Karpas-422 (cell line): ENCODE measurements at regions not wholly inside any gene's neighbourhood (a gene's known extent, or its start where the extent isn't known, plus 50 kb on each side); places are given as distances from the start of the nearest gene placed in this dataset.

Source experiments
- DNase-seq: peaks from one replicate; pipeline ENCODE4 v3.0.0-alpha.2; 2015
- H2AFZ ChIP-seq: fragments of 200-600 bp; sonication (generic); 2 replicates; pipeline ENCODE4 v1.6.1; 2014; ENCODE audit warnings: antibody characterized with exemption, low read length, mixed read lengths
- H3K27ac ChIP-seq: fragments of 200-600 bp; sonication (generic); 2 replicates; pipeline ENCODE4 v1.5.1; 2014; ENCODE audit warnings: mild to moderate bottlenecking, low read length, moderate library complexity
- H3K27me3 ChIP-seq: fragments of 200-600 bp; sonication (generic); 2 replicates; pipeline ENCODE4 v1.6.1; 2014; ENCODE audit warnings: low read length, mixed read lengths
- H3K36me3 ChIP-seq: fragments of 200-600 bp; sonication (generic); 2 replicates; pipeline ENCODE4 v1.6.1; 2014; ENCODE audit warnings: low read length, mixed read lengths; ENCODE audit not compliant: insufficient read depth
- H3K4me1 ChIP-seq: fragments of 200-600 bp; sonication (generic); 2 replicates; pipeline ENCODE4 v1.6.1; 2014; ENCODE audit warnings: mild to moderate bottlenecking, low read length, mixed read lengths
- H3K4me2 ChIP-seq: fragments of 200-600 bp; sonication (generic); 2 replicates; pipeline ENCODE4 v1.6.1; 2014; ENCODE audit warnings: low read length, low read depth, mild to moderate bottlenecking; ENCODE audit not compliant: poor library complexity, severe bottlenecking
- H3K4me3 ChIP-seq: fragments of 200-600 bp; sonication (generic); 2 replicates; pipeline ENCODE4 v1.5.1; 2014; ENCODE audit warnings: mild to moderate bottlenecking, antibody characterized with exemption, low read length, mixed read lengths
- H3K79me2 ChIP-seq: fragments of 200-600 bp; sonication (generic); 2 replicates; pipeline ENCODE4 v1.6.1; 2014; ENCODE audit warnings: mild to moderate bottlenecking, low read length, mixed read lengths
- H3K9ac ChIP-seq: fragments of 200-600 bp; sonication (generic); 2 replicates; pipeline ENCODE4 v1.6.0; 2014; ENCODE audit warnings: low read length
- H3K9me2 ChIP-seq: fragments of 200-600 bp; sonication (generic), shearing (Covaris generic); replicated peaks from 2 replicates; pipeline ENCODE4 v1.6.0; 2014; ENCODE audit warnings: mild to moderate bottlenecking, low read length, moderate library complexity; ENCODE audit not compliant: insufficient read depth
- H3K9me3 ChIP-seq: fragments of 300-700, 200-600 bp; sonication (generic); 2 replicates; pipeline ENCODE4 v1.6.1; 2014; ENCODE audit warnings: low read length, mixed read lengths
- H4K20me1 ChIP-seq: fragments of 200-600 bp; sonication (generic); 2 replicates; pipeline ENCODE4 v1.6.1; 2014; ENCODE audit warnings: mild to moderate bottlenecking, antibody characterized with exemption, low read length, low read depth; ENCODE audit not compliant: insufficient read depth

DNA sequence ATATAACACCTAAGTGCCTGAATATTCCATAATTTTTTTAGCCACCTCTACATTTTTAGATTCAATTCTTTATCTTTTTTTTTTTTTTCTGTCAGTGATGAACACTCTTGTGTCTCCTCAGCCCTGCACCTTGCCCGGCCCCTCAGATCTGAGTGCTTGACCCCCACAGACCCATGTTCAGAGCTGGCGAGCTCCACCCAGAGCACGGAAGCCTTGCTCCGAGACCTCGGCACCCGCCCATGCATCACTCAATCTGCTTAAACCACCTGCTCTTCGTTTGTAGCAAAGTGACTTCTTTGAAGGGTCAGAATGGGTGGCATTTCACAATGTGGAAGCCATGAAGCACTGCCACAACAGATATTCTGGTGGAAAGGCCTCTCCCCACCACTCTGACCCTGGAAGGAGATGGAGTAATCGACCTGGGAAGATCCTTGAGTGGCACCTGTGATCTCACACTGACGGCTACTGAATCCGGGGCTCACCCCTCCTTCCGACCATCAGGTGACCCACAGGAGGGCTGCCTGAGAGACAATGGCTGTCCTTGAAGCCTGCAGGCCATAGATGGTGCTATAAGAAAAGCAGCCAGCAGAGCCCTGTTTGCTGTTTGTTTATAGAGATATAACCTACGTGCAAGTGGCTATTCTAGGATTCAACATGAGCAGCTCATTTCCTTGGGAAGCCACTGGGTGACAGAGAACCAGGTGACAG, 261.1 kb upstream of the IRX4 start:
- Histone ChIP-seq H3K27me3 (no peaks in the 10 kb centered on the region), H3K9me3 (no peaks in the 10 kb centered on the region), H3K36me3 (no peaks in the 10 kb centered on the region), H3K9me2 (no peaks in the 10 kb centered on the region), H3K27ac (no peak overlapping the region), H3K9ac (no peak overlapping the region), H3K79me2 (no peaks in the 10 kb centered on the region), H3K4me1 (no peaks in the 10 kb centered on the region), H2AFZ (no peak overlapping the region), H4K20me1 (no peaks in the 10 kb centered on the region), H3K4me3 (no peak overlapping the region), H3K4me2 (no peak overlapping the region)
- no peak for DNase-seq

DNA sequence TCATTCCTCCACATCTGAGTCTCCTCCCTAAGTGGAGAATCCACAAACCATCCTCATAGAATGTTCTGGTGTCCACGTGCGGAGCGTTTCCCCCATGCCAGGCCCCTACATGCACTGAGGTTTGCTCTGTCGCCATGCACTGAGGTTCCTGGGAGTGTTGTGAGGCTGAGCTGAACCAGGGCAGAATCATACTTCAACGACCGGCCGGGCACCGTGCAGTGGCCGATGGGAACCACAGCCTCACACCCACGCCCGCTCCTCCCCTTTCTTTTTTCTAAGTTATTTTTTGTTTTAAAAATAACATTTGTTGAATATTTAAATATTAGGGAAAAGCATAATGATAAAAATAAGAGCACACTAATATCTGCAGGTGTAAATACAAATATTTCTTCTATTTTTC, 260.4 kb upstream of the IRX4 start:
- H2AFZ ChIP-seq: no peak overlapping the region
- H3K4me1 ChIP-seq: no peaks in the 10 kb centered on the region
- H4K20me1 ChIP-seq: no peaks in the 10 kb centered on the region
- H3K9ac ChIP-seq: no peak overlapping the region
- no peak for DNase-seq
- no peaks in the 10 kb centered on the region for H3K9me3 ChIP-seq
- no peaks in the 10 kb centered on the region for H3K79me2 ChIP-seq
- no peak overlapping the region for H3K4me2 ChIP-seq
- H3K36me3 ChIP-seq: no peaks in the 10 kb centered on the region
- no peaks in the 10 kb centered on the region for H3K9me2 ChIP-seq
- no peak overlapping the region for H3K27ac ChIP-seq
- no peaks in the 10 kb centered on the region for H3K27me3 ChIP-seq
- no peak overlapping the region for H3K4me3 ChIP-seq

DNA sequence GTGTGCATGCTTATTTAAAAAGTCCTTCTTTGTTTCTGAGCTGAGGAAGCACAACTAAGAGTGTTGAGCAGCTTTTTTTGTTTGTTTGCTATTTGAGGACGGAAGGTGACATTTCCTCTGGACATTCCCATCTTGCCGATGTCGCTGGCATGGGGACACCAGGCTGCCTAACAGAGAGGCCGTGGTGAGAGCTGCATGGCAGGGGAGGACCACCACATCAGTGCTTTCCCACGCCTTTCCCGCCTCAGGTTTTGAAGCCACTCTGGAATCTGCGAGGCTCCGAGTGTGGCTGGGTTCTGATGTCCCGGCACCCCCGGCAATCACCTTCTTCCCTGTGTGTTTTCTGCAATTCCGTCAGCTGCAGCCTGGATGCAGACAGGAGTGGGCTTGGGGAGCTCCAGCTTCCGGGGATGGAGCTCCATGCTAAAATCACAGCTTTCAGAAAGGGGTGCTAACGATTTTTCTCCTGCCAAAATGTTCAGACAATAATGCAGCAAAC, 259.8 kb upstream of the IRX4 start:
- Histone ChIP-seq H3K9ac (no peak overlapping the region), H3K4me2 (no peak overlapping the region), H3K9me3 (no peaks in the 10 kb centered on the region), H3K4me3 (no peak overlapping the region), H3K27ac (no peak overlapping the region), H2AFZ (no peak overlapping the region), H3K27me3 (no peaks in the 10 kb centered on the region), H4K20me1 (no peaks in the 10 kb centered on the region), H3K36me3 (no peaks in the 10 kb centered on the region), H3K79me2 (no peaks in the 10 kb centered on the region), H3K9me2 (no peaks in the 10 kb centered on the region), H3K4me1 (no peaks in the 10 kb centered on the region)
- no peak for DNase-seq

DNA sequence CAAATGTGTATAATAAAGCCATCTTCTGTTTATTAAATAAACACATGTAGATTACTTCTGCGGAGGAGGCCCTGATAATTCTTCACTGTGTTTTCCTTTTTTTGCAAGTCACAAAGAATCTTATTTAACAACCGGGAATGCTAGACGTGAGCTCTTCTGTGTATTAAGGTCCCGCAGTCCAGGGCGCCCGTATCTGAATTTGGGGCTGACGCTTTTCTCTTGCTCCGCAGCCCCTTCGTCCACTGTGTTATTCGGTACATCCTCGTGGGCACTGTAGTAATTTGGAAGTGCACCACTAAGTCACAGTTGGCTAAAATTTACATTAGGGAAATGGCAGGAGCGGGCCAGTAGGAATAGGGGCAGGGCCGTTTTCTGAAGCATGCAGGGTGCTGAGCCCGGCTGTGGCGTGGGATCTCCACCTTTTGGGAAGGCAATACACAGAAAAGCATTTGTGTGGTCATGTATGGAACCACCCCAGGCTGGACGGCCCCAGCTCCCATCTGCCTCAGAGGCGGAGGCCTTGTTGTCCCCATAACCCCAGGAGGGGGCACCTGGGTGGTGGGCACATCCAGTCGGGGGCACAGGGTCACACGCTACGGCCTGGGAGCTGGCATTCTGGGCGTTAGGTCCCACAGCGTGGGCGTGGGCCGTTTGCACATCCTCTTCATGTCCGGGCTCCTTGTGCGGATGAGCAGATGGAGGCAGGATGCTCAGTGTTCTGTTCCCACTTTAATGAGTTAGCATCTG, 258.7 kb upstream of the IRX4 start:
- DNase-seq: no peak
- no peak overlapping the region for H3K4me2 ChIP-seq

DNA sequence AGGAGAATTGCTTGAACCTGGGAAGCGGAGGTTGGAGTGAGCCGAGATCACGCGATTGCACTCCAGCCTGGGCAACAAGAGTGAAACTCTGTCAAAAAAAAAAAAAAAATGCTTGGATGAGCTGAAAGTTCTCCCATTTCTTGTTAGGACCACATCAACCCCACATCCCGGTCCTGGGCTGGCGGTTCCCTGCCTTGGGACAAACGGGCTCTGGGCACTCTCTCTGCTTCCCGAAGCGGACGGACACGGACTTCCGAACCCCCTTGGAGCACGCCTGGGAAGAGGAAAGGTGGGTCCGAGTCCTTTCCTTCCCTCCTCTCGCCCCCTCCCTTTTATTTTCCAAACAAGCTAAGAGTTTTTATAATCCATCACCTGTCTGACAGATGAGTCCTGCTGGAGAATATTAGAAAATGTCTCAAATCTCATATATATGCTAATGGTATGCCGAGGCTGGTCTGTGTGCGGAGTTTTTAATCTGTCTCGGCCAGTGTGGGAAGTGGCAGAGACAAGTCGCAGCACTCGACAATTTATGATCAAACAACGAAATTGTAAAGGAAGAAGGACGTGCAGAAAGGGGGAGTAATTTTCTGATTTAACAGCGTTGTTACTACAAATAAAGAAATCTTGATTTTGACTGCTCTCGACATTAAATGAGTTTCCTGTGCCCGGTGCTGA, 257.9 kb upstream of the IRX4 start:
- Histone ChIP-seq H2AFZ (no peak overlapping the region), H3K4me2 (no peak overlapping the region), H3K79me2 (no peaks in the 10 kb centered on the region), H3K27ac (no peak overlapping the region), H3K9ac (no peak overlapping the region), H3K4me3 (no peak overlapping the region), H3K36me3 (no peaks in the 10 kb centered on the region), H4K20me1 (no peaks in the 10 kb centered on the region), H3K9me3 (no peaks in the 10 kb centered on the region), H3K4me1 (no peaks in the 10 kb centered on the region), H3K27me3 (no peaks in the 10 kb centered on the region), H3K9me2 (no peaks in the 10 kb centered on the region)
- no peak for DNase-seq

More for the DNA sequence above, 258.7 kb upstream of the IRX4 start:
- H4K20me1 ChIP-seq: no peaks in the 10 kb centered on the region
- no peak overlapping the region for H3K27ac ChIP-seq
- H3K4me1 ChIP-seq: no peaks in the 10 kb centered on the region
- H3K9me3 ChIP-seq: no peaks in the 10 kb centered on the region
- no peaks in the 10 kb centered on the region for H3K79me2 ChIP-seq
- no peaks in the 10 kb centered on the region for H3K9me2 ChIP-seq
- H2AFZ ChIP-seq: no peak overlapping the region
- no peak overlapping the region for H3K4me3 ChIP-seq
- H3K9ac ChIP-seq: no peak overlapping the region
- H3K36me3 ChIP-seq: no peaks in the 10 kb centered on the region
- no peaks in the 10 kb centered on the region for H3K27me3 ChIP-seq

DNA sequence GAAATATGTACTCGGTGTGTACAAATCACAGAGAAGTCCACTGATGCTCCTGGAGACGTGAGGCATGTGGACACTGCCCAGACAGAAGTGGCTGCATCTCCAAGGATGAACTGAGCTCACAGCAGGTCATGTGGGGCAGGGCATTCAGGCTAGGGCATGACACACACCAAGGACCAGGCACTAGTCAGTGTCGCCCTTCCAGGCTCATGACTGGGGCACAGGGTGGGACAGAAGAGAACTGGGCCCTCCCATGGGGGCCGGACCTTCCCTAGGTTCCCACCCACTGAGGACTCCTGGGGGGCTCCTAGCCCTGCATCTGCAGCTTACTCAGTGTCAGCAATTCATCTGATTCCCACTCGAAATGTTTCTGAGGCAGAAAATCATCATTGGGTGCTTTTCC, 256.8 kb upstream of the IRX4 start:
- Histone ChIP-seq H3K4me3 (no peak overlapping the region), H3K4me2 (no peak overlapping the region), H3K9ac (no peak overlapping the region), H3K4me1 (no peaks in the 10 kb centered on the region), H2AFZ (no peak overlapping the region), H3K27ac (no peak overlapping the region), H3K9me3 (no peaks in the 10 kb centered on the region), H3K36me3 (no peaks in the 10 kb centered on the region), H3K79me2 (no peaks in the 10 kb centered on the region), H4K20me1 (no peaks in the 10 kb centered on the region), H3K27me3 (no peaks in the 10 kb centered on the region), H3K9me2 (no peaks in the 10 kb centered on the region)
- DNase-seq: no peak

DNA sequence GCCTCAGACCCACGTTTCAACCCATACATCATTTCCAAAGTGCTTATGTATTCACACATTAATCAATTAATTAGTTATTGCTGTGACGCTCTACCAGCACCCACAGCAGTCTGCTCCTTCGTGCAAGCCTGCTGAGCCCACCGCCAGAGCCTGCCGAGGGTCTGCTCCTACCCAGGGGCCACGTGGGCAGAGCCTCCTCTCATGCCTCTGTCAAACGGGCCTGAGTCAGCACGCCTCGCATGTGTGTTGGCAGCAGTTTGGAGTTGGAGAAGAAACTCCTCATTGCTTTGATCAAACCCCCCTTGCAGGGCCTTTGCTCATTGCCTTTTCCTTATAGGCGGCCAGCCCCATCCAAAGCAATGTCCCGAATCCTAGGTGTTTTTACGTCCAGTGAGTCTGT, 256.2 kb upstream of the IRX4 start:
- Histone ChIP-seq H2AFZ (no peak overlapping the region), H3K4me1 (no peaks in the 10 kb centered on the region), H3K79me2 (no peaks in the 10 kb centered on the region), H3K36me3 (no peaks in the 10 kb centered on the region), H3K4me3 (no peak overlapping the region), H3K9ac (no peak overlapping the region), H4K20me1 (no peaks in the 10 kb centered on the region), H3K9me3 (no peaks in the 10 kb centered on the region), H3K4me2 (no peak overlapping the region), H3K27me3 (no peaks in the 10 kb centered on the region), H3K27ac (no peak overlapping the region), H3K9me2 (no peaks in the 10 kb centered on the region)
- no peak for DNase-seq

DNA sequence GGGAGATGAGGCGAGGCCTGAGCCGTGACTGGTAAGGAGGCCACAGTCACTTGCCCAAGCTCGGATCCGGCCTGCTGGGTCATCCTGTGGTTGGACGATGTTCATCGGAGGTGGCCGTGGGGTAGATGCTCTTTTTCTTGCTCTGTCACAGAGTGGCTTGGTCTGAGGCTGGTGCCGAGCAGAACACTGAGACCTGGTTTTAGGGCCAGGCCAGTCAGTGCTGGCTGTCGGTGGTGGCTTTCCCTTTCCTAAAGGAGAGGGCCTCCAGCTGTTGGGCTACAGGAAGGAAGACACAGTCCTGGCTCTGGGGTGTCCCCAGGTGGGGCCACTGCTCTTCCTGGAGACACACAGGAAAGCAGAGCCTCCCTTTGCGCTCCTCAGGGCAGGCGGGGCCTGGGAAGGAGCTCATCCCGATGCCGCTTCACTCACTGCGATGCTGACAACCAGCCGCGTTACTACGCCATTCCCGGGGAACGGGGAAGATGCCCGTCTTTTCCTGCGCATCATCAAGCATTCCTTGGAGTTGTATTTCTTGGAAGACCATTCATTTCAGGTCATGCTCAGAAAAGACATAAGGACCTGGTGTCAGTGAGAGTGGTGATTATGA, 254.8 kb upstream of the IRX4 start:
- no peak overlapping the region for H3K4me3 ChIP-seq
- no peak overlapping the region for H3K27ac ChIP-seq
- no peak overlapping the region for H3K4me2 ChIP-seq
- H3K36me3 ChIP-seq: no peaks in the 10 kb centered on the region
- no peaks in the 10 kb centered on the region for H3K4me1 ChIP-seq
- H3K9me2 ChIP-seq: no peaks in the 10 kb centered on the region
- H3K9me3 ChIP-seq: no peaks in the 10 kb centered on the region
- no peaks in the 10 kb centered on the region for H3K27me3 ChIP-seq
- DNase-seq: no peak
- H4K20me1 ChIP-seq: no peaks in the 10 kb centered on the region
- H3K79me2 ChIP-seq: no peaks in the 10 kb centered on the region
- no peak overlapping the region for H3K9ac ChIP-seq
- no peak overlapping the region for H2AFZ ChIP-seq
